Anterior cingulate cortex (tissue), 58 donors: ENCODE measurements at regions not wholly inside any gene's neighbourhood (a gene's known extent, or its start where the extent isn't known, plus 50 kb on each side); places are given as distances from the start of the nearest gene placed in this dataset.
A peak's percentile ranks its signal among the peaks of the same experiment; 100 is the strongest.

ENCODE experiments used
- DNase-seq, 58 donors: peaks; one replicate each; lab custom pipeline; 2025; lab: John Stamatoyannopoulos, UW

DNA sequence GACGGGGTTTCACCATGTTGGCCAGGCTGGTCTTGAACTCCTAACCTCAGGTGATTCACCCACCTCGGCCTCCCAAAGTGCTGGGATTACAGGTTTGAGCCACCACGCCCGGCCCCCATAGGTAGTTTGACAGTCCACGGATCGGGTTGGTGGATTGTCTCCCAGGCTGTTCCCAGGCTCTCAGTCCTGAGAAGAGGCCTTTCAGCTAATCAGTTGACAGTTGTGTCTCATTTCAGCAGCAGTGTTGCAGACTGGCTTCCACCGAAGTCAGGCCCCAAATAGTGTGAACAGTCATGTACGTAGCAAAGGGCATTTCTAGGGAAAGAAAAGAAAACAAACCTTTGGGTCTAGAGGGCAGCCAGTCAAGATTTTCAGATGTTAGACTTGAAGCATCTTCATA, 102.4 kb upstream of the TLR3 start:
- no peak for DNase-seq

DNA sequence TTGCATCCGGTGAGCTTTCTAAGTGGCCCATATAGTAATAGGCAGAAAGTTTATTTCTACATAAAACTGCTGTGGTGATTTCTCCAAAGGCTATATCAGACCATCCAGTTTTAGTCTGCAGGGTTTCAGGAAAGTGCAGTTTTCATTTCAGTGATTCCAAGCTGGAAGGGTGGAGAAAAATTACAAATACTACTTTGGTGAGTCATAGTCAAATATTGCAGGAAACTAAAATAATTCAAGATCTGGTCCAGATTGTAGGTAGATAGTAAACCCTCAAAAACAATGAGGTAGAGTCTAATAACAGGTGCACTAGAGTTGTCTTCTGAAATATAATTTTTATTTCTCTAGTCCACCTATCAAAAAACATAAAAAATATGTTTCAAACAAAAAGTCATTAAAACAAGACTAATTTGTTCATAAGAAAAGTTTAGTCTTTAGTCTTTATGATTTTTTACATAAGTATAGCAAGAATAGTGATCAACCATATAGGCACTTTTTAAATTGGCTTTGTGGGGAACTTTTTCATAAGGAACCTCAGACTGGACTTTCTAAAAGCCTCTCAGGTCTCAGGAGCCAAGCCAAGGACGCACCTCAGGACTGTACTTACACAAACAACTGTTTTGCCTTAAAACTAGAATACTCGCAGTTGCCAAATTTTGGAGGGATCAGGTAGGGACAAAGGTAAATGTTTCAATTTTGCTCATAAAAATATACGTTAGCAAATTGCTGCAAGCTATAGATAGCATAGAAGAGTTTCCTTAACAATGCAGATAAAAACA, 101.8 kb upstream of the TLR3 start:
- no peak for DNase-seq

DNA sequence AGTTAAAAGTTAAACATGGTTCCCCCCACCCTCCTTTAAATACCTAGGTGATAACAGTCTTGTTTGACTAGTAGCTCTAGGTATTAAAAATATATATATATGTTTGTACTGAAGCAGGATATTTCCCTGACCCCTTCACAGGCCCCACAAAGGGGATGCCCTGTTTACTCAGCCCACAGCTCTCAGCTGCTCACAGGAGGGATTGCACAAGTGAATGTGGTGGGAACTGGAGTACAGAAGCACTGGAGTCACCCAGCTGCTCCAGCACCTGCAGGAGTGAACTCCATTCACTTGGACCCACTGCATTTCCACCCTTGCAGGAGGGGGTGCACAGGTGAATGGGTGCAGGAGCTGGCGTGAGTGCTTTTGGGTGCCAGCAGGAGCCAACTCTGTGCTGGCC, 99.3 kb upstream of the TLR3 start:
- no peak for DNase-seq

DNA sequence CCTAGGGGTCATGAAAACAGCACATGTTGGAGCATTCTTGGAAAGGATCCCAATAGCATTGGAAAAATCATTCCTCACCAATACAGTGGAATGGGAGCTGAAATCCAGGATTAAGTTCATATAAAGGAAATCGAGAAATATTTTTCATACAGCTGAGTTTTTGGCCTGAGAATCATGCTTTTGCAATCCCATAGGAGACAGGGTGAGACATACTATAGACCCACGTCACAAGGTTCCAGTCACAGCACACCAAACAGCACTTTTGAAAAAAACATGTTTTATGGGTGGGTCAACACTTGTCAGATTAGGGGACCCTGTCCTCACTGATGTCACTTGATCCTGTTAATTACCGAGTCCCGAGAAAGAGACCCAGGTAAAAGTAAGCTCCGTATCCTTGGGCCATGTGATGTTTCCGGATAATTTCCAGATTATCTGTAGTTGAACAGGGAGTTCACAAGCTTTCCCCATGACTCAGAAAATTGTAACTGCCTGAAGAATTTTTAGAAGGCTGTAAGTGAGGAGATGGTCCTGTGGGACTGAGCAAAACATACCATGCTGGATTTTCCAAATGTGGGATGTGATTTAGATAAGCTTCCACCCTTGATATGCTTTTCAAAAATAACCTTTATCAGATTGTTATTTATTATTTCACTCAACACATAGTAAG, 80.9 kb upstream of the TLR3 start:
- no peak for DNase-seq

DNA sequence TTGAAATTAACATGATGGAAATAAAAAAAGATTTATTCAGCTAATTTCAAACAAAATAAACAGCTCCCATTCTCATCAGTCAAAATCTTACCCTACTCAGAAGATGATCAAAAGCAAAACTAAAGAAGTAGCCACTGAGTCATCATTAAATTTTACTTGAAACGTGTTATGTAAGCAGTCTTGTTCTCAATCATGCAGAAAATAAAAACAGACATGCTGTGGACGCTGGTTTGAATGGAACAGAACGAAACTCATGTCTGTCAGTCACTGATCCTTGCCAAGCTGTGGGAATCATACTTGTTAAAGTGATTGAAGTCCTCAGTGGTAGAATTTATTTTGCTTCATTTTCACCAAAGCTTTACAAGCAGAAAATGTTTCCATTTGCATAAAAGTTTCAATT, 77.2 kb upstream of the TLR3 start:
- DNase-seq: no peak

DNA sequence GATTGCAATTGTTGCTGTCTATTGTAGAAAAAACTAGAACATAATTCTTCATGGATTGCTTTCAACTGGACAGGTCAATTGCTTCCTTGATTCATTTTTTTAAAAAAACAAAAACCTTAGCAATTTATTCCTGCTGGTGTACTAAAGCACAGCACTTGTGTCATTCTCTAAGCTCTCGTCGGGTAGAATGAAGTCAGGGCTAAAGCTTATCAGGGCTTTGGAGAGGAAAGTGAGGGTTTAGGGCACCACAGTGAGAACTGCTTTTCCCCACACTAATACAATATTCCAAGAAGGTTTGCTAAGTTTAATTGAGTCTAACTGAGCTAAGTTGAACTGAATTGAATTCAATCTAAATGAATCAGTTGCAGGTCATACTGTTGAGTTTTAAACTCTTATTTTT, 76.4 kb upstream of the TLR3 start:
- DNase-seq: no peak

DNA sequence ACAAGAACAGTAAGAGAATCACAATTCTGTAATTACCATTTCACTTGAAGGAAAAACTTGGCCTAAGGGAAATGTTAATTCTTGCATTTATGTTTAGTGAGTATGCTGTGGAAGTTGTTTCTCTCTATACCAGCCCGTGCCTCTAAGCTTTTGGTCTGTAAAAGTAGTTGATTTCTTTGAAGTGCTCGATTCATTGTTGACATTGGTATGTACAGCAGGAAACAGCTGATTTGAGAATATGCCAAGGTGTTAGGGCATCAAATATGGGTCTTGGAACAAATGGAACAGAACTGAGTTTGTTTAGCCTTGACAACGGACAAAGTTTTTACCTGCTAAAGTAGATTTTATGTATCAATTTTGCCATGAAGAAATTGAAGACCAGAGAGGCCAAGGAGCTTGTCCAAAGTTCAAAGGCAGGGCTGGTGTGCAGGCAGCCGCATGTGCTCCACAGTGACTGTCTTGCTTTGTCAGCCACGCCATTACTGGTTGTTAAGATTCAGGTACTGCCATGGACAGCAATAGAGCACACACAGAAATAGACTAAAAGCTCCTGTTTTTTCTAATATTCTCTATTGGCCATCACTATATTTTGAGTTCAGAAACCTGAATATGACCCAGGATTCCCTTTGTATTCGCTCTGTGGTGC, 75.5 kb upstream of the TLR3 start:
- no peak for DNase-seq

DNA sequence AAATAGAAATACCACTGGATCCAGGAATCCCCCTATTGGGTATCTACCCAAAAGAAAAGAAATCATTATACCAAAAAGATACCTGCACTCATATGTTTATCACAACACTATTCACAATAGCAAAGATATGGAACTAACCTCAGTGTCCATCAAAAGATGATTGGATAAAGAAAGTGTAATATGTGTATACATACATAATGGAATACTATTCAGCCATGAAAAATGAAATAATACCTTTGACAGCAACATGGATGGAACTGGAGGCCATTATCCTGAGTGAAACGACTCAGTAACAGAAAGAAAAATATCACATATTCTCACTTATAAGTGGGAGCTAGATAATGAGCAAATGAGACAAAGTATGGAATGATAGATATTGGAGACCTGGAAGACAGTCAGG, 74.2 kb upstream of the TLR3 start:
- no peak for DNase-seq

DNA sequence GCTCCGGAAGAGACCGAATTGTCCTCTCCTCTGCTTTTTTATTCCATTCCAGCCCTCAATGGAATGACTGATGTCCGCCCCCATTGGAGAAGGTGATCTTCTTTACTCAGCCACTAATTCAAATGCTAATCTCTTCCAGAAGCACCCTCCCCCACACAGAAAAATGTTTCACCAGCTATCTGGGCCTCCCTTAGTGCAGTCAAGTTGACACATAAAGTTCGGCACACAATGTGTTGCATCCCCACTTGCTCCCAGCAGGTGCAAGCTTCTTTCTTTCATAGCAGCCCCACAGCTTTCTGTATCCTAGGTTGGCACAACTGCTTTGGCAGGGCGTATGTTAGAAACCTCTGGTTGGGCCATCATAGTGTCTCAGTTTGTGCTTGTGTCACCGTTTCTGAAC, 73.3 kb upstream of the TLR3 start:
- no peak for DNase-seq

DNA sequence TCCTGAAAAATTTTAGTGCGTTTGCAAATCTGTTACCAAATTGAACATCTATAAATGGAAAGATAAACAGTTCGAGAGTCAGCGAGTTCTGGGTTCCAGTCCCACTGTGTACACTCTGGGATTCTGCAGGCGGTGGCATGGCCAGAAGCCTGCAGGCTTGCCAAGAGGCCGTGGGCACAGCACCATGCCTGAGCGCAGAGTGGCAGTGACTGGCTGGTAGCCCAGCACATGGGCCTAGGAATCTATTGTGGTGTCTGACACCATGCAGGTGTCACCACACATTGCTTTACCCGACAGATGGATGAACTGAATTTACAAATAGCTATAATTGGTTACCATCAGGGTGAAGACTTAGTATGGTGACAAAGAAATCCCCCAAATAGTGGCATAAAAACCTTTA, 71.7 kb upstream of the TLR3 start:
- DNase-seq: peak in 25 of 58 donors; percentile 3 to 48 (median 16)

DNA sequence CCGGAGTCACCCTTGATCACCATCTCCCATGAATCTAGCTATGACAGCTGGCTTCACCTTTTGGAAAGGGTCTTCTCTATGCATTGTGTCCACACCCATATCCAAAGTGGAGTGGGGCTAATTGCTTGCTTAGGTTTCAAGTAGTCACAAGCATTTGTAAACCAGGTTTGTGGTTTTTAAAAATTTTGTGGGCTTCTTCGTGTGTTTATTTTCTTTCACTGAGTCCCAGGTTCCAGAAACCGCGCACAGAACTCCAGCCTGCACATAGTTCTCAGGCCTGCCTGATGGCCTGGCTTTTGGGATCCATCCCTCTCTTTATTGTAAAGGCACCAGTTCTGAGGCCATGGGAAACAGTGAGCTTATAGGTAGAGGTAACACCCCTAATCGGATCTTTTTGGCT, 70.2 kb upstream of the TLR3 start:
- DNase-seq: no peak

DNA sequence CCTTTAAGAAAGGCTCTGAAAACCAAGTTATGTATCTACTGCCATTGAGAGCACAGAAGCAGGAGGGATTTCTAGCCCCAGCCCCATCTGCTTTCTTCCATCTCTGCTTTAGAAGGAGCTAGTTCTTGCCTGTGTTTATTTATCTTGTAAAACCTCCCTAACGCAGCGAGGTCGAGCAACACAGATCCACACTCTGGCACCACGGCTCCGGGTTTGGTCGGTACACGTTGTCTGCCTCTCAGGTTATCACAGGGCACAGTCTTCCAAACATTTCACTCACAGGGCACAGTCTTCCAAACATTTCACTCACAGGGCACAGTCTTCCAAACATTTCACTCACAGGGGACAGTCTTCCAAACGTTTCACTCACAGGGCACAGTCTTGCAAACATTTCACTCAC, 69.7 kb upstream of the TLR3 start:
- no peak for DNase-seq

DNA sequence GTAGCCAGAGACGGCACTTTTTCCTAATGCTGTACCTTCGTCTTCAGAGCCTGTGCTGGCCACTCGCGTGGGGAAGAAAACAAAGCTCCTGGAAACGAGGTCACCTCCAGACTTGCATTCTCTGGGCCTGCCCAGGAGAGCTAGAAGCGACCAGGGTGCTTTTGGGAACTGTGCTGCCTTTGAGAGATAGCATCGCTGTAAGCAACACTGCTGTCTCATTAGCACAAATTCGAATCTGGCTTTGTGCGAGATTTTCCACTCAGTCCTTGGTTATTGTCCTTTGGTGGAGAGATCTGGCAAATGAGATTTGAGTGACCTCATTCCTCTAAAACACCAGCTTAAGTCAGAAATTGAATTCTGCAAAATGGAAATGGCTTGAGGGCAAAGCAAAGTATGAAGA, 66.1 kb upstream of the TLR3 start:
- DNase-seq: no peak

DNA sequence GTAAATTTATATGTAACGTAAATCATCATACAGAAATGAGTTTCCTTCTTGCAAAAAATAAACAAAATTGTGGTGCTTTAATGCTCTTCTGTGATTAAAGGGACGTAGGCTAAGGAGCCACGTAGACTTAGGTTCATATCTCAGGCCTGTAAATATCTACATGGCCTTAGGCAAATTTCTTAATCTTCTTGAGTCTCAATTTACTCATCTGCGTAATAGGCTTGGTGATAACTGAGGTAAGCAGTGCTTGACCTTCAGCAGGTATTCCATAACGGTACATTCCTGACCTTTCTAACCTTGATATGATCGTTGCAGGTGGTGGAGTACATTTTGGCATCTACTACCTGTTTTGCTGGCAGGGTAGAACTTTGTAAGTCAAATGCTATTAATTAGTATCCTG, 65.2 kb upstream of the TLR3 start:
- no peak for DNase-seq

DNA sequence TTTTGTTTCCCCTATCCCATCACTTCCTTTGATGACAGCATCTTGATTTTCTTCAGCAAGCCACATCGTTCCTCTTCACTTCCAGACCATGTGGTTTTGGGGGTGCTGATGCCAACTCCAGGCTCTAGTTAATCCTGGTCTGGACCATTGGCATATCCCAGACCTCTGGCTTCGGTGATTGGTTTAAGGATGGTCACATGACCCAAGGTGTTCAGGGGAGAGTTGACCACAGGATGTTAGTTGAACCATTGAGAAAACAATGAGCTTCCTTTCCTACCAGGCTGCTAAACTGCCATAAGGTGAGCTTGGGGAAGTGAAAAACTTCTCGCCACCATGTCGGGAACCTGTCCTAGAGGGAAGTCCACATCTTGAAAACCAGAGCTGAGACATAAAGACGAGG, 60.9 kb upstream of the TLR3 start:
- no peak for DNase-seq

DNA sequence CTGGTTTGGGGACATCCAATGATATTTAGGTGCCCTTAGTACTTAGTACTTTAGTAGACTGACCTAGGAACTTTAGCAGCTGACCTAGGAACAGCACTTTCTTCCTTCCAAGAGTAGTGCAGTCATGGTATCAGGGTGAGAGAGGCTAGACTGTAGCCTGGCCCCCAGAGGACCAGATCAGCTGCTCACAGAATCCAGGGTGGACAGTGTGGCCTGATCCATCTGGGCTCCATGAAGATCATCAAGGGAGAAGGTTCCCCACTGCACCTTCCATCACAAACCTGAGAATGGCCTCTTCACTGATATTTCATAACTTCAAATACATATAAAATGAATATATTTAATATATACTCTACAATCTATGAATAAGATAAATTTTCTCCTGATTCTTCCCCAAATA, 59.0 kb upstream of the TLR3 start:
- no peak for DNase-seq

DNA sequence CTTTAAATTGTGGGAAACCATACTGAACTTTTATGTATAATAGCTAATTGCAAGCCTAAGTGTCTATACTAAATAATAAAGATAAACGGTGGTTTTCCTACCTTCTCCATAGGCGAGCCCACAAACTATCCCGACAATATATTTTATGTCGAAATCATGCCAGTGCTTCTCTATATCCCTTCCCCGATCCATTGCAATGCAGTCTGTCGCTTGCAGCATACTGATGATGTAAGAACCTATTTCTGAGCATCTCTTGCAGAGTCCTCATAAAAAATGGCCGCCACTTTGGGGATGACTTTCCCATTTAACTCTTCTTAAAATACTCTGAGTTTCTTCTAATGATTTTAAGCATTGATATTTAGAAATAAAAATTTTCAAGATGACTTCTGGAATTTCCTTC, 58.1 kb upstream of the TLR3 start:
- DNase-seq: no peak

DNA sequence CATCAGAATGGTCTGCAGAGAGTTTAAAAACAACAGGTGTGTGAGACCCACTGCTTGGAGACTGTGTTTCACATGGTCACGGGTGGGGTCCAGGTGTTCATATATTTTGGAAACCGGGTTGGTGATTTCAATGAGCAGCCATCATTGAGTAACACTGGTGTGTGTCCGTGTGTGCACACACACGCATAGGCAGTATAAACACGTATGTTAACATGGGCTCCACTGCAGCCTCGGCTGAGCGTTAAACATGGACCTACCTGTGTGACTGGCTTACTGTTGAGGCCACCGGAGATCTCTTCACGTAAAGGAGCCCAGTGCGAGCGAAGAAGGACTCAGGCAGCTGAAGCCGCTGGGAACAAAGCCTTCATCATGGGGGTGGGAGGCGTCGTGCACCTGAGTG, 56.9 kb upstream of the TLR3 start:
- no peak for DNase-seq

DNA sequence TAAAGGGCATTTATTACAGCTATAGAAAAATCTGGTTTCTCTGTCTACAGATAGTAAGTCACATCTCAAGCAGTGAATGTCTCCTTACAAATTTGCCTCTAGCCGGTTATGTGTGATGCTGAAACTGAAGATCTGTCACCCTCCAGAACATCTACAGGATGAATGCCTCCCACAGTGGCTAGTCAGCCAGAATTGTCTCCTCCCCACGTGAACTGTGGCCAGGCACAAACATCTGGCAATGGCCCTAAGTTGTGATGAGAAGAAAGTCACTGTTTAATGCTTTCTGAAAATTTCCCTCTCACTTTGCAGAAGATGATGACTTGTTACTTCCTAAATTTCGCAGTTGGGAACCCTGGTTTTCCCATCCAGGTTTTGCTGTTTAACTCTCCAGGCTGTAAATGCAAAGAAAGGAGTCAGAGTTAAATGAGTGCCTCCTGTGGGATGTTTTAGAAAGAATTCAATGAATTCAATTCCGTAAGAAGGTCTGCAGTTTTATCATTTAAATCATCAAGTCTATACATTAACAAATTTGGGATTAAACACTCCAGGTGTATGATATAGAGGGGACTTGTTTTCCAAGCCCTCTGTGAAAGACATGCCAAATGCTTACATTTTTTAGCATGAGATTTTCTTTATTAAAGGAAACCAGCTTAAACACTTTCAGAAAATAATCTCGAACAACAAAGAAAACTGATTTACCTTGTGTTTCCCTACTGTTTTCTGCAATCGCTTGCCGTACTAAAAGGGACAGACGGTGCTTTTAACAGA, 55.4 kb upstream of the TLR3 start:
- no peak for DNase-seq

DNA sequence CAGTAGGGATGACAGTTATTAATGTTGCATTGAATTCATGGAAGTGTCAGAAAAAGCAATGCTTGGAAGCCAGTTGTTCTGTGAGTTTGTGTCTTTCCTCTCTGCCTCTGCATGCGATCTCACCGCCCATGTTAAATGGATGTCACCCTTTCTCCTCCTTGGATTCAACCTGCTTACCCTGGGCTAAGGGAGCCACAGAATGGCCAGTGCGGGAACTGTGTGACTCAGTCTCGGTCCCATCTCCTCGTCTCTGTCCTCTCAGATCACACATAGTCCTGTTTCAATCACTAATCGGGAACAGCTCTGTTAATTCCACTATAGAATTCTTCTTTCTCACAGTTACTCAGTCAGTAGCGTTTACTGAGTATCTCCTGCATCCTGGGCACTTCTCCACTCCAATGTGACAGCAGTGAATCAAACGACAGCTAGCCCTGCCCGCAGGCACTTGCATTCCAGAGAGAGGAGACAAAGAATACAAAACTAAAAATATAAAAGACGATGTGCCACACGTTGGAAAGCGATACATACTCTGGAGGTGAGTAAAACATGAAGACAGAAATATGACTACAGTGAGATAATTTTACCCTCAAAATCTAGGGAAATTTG, 53.6 kb upstream of the TLR3 start:
- DNase-seq: no peak

DNA sequence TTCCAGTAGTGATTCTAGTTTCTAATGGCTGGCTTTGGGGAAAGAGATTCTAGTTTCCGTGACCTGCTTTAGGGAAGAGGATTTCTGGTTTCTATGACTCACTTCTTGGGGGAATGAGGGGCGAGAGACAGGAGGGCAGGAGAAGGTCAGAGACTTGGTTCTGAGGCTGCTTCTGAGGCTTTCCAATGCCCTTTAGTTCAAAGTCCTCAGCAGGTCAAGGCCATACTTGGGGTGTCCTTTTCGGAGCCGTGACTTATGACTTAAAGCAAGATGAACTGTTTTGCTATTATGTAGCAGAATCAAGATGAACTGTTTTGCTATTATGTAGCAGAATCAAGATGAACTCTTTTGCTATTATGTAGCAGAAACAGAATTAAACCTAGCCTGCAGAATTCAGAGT, 52.2 kb upstream of the TLR3 start:
- no peak for DNase-seq
